ENCODE measurements at regions not wholly inside any gene's neighbourhood (a gene's known extent, or its start where the extent isn't known, plus 50 kb on each side); places are given as distances from the start of the nearest gene placed in this dataset.
"Not testable (repeated sequence)": the region's sequence is repeated elsewhere in the genome, so short reads cannot be mapped to it uniquely, and the experiment has no call there.

- not testable (repeated sequence) for TF ChIP-seq TAF1 (IDR thresholded peaks at IDR 0.05; ENCODE audit: borderline replicate concordance, low read depth, low read length); POLR2AphosphoS5 (IDR thresholded peaks at IDR 0.05; ENCODE audit: low read depth, low read length); POLR2A (IDR thresholded peaks at IDR 0.05; ENCODE audit: low read depth, low read length)
Observed at GRCh38 chr3:135439632-135440031, 525.9 kb upstream of the PPP2R3A start.
